Fibroblast of peridontal ligament (primary cell): ENCODE measurements at regions not wholly inside any gene's neighbourhood (a gene's known extent, or its start where the extent isn't known, plus 50 kb on each side); places are given as distances from the start of the nearest gene placed in this dataset.
"Not testable (repeated sequence)": the region's sequence is repeated elsewhere in the genome, so short reads cannot be mapped to it uniquely, and the experiment has no call there.

Source experiments
- DNase-seq: peaks from one replicate; pipeline ENCODE4 v3.0.0-alpha.2; 2010; ENCODE audit errors: extremely low read depth

- no peak for DNase-seq
These were observed 196.2 kb upstream of the ALG10 start for GRCh38 chr12:33825986-33826602.

GRCh38 chr12:33828326-33828725 is 194.0 kb upstream of the ALG10 start:
- peak; percentile 42 for DNase-seq

- DNase-seq, result peak; percentile 8
These were observed 192.2 kb upstream of the ALG10 start for GRCh38 chr12:33830070-33830469.

- DNase-seq, result no peak
These were observed 189.4 kb upstream of the ALG10 start for GRCh38 chr12:33832900-33833299.

- no peak for DNase-seq
These were observed 187.6 kb upstream of the ALG10 start for GRCh38 chr12:33834672-33835071.

- no peak for DNase-seq
These were observed 145.7 kb upstream of the ALG10 start for GRCh38 chr12:33876618-33877017.

GRCh38 chr12:33892425-33892824 is 129.9 kb upstream of the ALG10 start:
- DNase-seq, result no peak

GRCh38 chr12:33920460-33920859 is 101.8 kb upstream of the ALG10 start:
- not testable (repeated sequence) for DNase-seq

- no peak for DNase-seq
These were observed 96.2 kb upstream of the ALG10 start for GRCh38 chr12:33926095-33926494.

- not testable (repeated sequence) for DNase-seq
These were observed 84.6 kb upstream of the ALG10 start for GRCh38 chr12:33937669-33938068.

GRCh38 chr12:33942172-33942571 is 80.1 kb upstream of the ALG10 start:
- DNase-seq, result no peak

- no peak for DNase-seq
These were observed 77.4 kb upstream of the ALG10 start for GRCh38 chr12:33944703-33945437.

- no peak for DNase-seq
These were observed 76.9 kb upstream of the ALG10 start for GRCh38 chr12:33945438-33945784.

- not testable (repeated sequence) for DNase-seq
These were observed 56.1 kb upstream of the ALG10 start for GRCh38 chr12:33966219-33966618.

- DNase-seq, result no peak
These were observed 54.5 kb upstream of the ALG10 start for GRCh38 chr12:33967760-33968159.
